GM10266 (cell line): ENCODE measurements at regions not wholly inside any gene's neighbourhood (a gene's known extent, or its start where the extent isn't known, plus 50 kb on each side); places are given as distances from the start of the nearest gene placed in this dataset.

ENCODE experiments used
- DNase-seq: peaks from one replicate; pipeline ENCODE4 v3.0.0; 2012; ENCODE audit errors: extremely low spot score
- CTCF ChIP-seq: IDR thresholded peaks from 2 replicates; pipeline ENCODE4 v1.5.1; 2012; ENCODE audit warnings: mild to moderate bottlenecking, low read depth; ENCODE audit not compliant: control insufficient read depth, insufficient read depth; ENCODE audit errors: missing control alignments

- no peak for DNase-seq
- no peak for TF ChIP-seq CTCF
Measured at GRCh38 chr10:78692071-78692470, 376.7 kb upstream of the ZMIZ1 start.

GRCh38 chr10:78695846-78696245 lies 372.9 kb upstream of the ZMIZ1 start:
- DNase-seq: no peak
- no peak for TF ChIP-seq CTCF

- TF ChIP-seq CTCF: no peak
- no peak for DNase-seq
Measured at GRCh38 chr10:78696791-78697395, 371.9 kb upstream of the ZMIZ1 start.

GRCh38 chr10:78699971-78700370 lies 368.8 kb upstream of the ZMIZ1 start:
- no peak for DNase-seq
- TF ChIP-seq CTCF: no peak

- TF ChIP-seq CTCF: no peak
- no peak for DNase-seq
Measured at GRCh38 chr10:78700413-78700812, 368.4 kb upstream of the ZMIZ1 start.

GRCh38 chr10:78700816-78701520 lies 367.8 kb upstream of the ZMIZ1 start:
- no peak for TF ChIP-seq CTCF
- DNase-seq: no peak

GRCh38 chr10:78702186-78702585 lies 366.6 kb upstream of the ZMIZ1 start:
- TF ChIP-seq CTCF: no peak
- DNase-seq: no peak
